SK-N-SH (cell line): ENCODE measurements at regions not wholly inside any gene's neighbourhood (a gene's known extent, or its start where the extent isn't known, plus 50 kb on each side); places are given as distances from the start of the nearest gene placed in this dataset.

Source experiments
- CTCF ChIP-seq: fragments of 200-600 bp; sonication (generic); IDR thresholded peaks from 2 replicates; pipeline ENCODE4 v1.6.1; 2017; ENCODE audit warnings: antibody characterized with exemption, mild to moderate bottlenecking, moderate library complexity
- EP300 ChIP-seq, 2 experiments: IDR thresholded peaks; 2 replicates each; pipeline versions ENCODE4 v1.4.0 to v1.6.1; 2012; ENCODE audit warnings: borderline replicate concordance in 1 of 2, low read depth in 1 of 2, low read length in 1 of 2
- EZH2phosphoT487 ChIP-seq: fragments of 200-600 bp; sonication (generic); IDR thresholded peaks from 2 replicates; pipeline ENCODE4 v1.6.1; 2017; ENCODE audit warnings: low read depth, mixed run types, mild to moderate bottlenecking, antibody characterized with exemption, moderate library complexity, borderline replicate concordance
- JUND ChIP-seq: IDR thresholded peaks from 2 replicates; pipeline ENCODE4 v1.4.0; 2012
- MAX ChIP-seq: IDR thresholded peaks from 2 replicates; pipeline ENCODE4 v1.4.0; 2012; ENCODE audit warnings: low read depth
- REST ChIP-seq: IDR thresholded peaks from 2 replicates; pipeline ENCODE4 v1.6.1; 2012; ENCODE audit warnings: mild to moderate bottlenecking, low read depth, low read length, moderate library complexity
- RFX5 ChIP-seq: IDR thresholded peaks from 2 replicates; pipeline ENCODE4 v1.6.1; 2012; ENCODE audit warnings: mild to moderate bottlenecking, improper control_type of control experiment, low read length
- TCF12 ChIP-seq: IDR thresholded peaks from 2 replicates; pipeline ENCODE4 v1.4.0; 2012
- YY1 ChIP-seq: IDR thresholded peaks from 2 replicates; pipeline ENCODE4 v1.4.0; 2012; ENCODE audit warnings: low read depth, mild to moderate bottlenecking

GRCh38 chr2:220272656-220273055, 645.2 kb downstream of the SLC4A3 start:
- no peak for TF ChIP-seq MAX
- TF ChIP-seq EZH2phosphoT487, result no peak
- no peak for TF ChIP-seq YY1
- TF ChIP-seq REST, result no peak
- no peak for TF ChIP-seq CTCF
- no peak for TF ChIP-seq EP300 (IDR thresholded peaks at IDR 0.05; ENCODE audit: borderline replicate concordance in 1 of 2, low read depth in 1 of 2, low read length in 1 of 2)
- no peak for TF ChIP-seq TCF12
- TF ChIP-seq RFX5, result no peak
- TF ChIP-seq JUND, result no peak
